ENCODE measurements at regions not wholly inside any gene's neighbourhood (a gene's known extent, or its start where the extent isn't known, plus 50 kb on each side); places are given as distances from the start of the nearest gene placed in this dataset.

GRCh38 chr6:22101163-22101562 lies 195.7 kb downstream of the PRL start:
- no peak for TF ChIP-seq EZH2 (IDR thresholded peaks at IDR 0.05)
- TF ChIP-seq POLR2AphosphoS5 (IDR thresholded peaks at IDR 0.05; ENCODE audit: borderline replicate concordance, low read depth, low read length), result no peak
- no peak for TF ChIP-seq FOXP2 (optimal IDR thresholded peaks at IDR 0.05; ENCODE audit: control extremely low read depth, extremely low read length, insufficient read depth)
